Fibroblast of skin of left biceps (primary cell): ENCODE measurements at regions not wholly inside any gene's neighbourhood (a gene's known extent, or its start where the extent isn't known, plus 50 kb on each side); places are given as distances from the start of the nearest gene placed in this dataset.
"Not testable (repeated sequence)": the region's sequence is repeated elsewhere in the genome, so short reads cannot be mapped to it uniquely, and the experiment has no call there.

Experiments used
- DNase-seq, 2 experiments: peaks; one replicate each; pipeline ENCODE4 v3.0.0-alpha.2; 2013; ENCODE audit warnings: low read depth in 2 of 2

DNA sequence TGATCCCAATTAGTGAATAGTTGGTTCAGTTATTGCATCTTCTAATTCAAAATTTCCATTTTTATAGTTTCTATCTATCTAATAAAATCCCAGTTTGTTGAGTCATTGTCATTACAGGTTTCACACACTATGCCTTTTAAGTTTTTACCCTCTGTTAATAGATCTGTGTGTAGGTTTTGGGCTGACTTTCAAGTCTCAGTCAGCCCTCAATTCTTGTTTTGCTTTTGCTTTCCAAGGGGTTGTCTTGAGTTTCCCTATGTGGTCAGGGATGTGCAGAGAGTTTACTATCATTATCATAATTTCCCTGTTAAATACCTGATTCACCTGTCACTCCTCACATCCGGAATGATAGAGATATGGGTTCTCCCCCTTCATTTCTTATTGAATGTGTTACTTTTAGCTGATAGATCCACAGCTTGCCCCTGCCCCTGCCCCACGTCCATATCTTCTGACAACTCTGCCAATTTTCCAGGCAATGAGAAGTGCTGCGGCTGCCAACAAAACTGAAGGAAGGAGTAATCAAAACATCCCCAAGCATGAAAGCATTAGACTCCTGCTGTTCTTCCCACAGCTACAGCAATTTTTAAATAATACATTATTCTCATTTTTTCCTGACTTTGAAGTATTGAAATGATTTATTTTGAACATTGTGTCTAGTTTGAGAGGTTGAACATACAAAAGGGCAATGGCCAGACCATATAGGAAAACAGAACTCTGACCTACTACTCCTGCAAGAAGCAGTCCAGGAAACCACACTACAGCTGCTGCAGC, 1064.8 kb downstream of the SUCLG1 start:
- DNase-seq: no peak

DNA sequence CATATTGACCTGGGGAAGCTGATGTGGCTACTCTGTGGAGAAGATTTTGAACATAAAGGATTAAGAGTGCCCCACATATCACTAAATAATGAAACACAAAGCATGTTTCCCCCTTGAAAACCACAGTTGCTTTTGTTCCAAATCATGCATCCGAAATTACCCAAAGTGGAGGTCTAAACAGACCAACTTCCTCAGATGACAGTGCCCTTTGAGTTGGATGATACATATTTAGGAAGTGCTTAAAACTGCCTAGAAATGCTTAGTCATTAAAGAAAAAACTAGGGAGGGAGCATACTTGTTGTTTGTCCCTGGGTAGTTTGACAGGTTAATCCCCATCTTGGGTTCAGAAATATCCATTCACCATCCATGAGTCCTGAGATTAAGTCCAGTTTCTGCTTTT, 1070.3 kb downstream of the SUCLG1 start:
- no peak for DNase-seq

DNA sequence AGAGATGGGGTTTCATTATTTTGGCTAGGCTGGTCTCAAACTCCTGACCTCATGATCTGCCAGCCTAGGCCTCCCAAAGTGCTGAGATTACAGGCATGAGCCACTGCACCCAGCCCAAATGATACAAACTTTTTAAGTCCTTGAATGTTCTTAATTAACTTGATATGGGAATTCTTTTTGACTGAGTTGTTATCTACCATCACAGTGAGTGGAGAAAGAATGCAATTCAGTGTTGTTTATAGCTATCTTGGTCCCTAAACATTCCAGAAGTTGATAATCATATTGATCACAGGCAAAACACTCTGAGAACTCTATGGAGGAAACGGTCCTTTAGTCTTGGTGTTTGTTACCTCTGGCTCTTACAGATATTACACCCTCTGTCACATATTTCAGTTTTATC, 1072.5 kb downstream of the SUCLG1 start:
- peak; percentile 44 to 49 for DNase-seq

DNA sequence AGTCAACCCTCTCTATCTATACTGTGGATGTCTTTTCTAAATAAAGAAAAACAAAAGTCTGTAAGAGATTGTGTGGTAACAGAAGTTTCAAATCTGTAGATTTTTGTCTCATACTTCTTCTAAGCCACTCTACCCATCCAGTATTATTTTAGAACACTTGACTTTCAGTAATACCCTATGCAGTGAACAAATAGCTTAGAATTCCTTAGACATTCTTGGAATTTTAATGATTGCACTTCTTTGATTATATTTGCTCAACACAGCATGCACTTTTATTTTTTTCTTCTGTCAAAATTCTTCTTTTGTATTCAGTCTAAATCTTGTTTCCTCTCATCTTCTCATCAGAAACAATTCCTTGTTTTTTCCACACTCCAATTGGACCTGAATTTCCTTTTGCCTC, 1080.2 kb downstream of the SUCLG1 start:
- no peak for DNase-seq

DNA sequence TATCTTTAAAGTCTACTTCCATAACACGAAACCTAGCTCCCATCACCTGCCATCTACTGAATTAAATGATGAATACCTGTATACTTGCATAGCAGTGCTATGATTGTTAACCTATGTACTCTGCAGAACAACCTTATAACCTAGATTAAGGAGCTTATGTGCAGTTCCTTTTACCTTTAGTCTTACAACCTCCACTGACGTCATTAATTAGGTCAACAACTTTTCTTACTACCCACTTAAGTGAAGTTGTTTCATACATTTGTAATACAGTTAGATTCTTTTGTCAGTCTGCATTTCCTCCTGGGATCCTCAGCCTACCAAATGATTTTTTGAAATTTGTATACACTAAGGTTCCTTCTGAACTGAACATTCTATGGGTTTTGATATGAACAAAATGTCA, 1082.3 kb downstream of the SUCLG1 start:
- DNase-seq: no peak

DNA sequence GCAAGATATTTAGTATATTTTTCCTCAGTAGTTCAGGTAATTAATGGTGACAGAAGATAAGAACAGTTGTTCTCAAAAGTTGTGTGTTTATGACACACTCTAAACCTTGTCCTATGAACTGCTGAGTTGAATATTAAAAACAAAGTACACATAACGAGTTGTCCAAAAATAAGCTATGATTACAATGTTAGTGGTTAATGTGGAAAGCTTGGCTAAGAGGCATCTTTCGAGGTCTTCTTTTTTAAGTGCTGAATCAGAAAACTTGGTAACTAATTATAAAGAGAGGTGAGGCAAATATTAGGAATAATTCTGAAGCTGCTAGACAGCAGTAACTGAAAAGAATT, 1088.7 kb downstream of the SUCLG1 start:
- no peak for DNase-seq

DNA sequence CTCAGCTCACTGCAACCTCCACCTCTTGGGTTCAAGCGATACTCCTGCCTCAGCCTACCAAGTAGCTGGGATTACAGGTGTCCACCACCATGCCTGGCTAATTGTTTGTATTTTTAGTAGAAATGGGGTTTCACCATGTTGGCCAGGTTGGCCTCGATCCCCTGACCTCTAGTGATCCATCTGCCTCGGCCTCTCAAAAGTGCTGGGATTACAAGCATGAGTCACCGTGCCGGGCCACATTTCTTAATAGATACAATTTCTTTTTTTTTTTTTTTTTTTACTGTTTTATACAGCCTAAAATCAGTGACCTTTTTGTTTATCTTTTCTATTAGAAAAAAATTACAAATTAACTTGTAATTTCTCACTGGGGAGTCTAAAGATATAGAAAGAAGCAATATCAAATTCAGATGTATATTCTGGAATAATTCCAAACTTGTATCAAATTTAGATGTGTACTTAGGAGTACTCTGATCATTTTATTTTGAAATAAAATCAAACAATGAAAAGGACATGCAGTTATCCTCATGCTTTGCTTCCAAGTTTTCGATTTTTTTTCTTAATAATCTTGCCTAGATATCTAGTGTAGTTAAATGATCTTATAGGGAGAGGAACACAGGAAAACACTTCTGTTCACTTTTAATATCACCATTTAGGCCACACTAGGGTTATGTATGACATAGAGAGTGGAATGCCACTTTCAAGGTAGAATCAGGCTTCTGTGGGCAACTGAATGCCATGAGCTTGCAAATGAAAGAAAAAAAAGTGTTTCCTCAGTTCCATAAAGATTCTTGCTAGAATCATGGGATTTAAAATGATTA, 1089.3 kb downstream of the SUCLG1 start:
- DNase-seq: no peak

DNA sequence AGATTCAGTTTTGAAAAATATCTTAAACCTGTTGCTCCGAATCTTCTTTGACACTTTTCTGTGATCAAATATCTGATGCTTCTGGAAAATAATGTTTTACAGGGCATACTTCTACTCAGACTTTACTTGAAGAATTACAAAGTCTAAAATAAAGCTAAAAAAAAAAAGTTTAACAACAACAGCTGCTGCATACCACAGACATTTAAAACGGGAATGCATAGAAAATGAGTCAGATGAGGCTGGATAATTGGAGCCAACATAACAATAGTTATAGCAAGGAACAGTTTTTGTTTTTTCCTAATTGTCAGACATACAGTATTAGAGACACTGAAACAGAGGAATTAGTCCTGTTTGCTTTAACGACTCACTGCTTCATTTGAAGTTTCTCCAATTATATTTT, 1090.2 kb downstream of the SUCLG1 start:
- DNase-seq: peak; percentile 60

DNA sequence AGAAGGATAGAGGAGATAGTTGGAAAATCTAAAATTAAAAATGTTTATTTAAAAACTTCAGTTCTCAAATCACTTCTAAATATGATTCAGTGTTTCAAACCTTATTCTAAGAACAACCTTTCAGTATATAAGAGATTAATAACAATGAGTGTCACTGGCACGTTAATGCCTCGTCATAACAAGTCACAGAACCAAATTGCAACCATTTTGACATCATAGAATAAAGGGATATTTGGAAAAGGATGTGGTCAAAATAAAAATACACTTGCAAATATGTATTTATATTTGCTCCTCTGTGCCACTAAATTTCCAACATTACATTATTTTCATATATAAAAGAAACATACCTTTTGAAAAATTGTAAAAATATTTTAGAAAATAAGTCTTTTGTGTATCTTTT, 1090.6 kb downstream of the SUCLG1 start:
- no peak for DNase-seq

DNA sequence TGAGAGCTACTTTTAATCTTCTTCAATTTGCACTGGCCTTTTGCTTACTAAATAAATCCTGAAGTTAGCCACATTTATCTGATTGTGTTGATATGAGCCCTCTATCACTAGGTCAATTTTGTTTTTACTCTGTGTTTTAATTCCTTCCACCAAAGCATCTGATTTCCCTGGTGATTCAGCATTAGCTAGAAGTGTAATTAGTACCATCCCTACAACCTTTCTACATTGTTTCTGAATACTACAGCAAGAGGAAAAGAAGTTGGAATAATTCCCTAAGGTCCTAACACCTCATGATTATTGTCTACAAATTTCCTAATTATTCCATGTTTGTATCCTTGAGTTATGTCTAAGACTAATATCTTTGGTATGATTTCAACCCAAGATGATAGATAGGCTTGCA, 1093.6 kb downstream of the SUCLG1 start:
- peak; percentile 41 to 44 for DNase-seq

DNA sequence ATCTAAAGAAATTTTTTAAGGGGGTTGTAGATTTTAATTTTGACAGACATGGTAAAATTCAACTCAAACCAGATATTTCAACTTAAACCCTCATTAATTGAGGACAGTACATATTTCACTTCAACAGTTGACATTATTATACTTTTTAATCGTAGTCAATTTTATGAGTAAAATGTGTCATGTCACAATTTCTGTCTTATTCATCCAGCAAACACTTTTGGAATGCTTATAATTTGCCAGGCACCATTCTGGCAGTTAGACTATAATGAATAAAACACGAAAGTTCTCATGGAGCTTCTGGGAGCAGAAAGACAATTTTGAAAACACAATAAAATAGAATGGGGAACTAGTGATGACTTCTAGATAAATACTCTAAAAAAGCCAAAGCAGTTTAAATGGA, 1094.8 kb downstream of the SUCLG1 start:
- DNase-seq: peak; percentile 80 to 85

DNA sequence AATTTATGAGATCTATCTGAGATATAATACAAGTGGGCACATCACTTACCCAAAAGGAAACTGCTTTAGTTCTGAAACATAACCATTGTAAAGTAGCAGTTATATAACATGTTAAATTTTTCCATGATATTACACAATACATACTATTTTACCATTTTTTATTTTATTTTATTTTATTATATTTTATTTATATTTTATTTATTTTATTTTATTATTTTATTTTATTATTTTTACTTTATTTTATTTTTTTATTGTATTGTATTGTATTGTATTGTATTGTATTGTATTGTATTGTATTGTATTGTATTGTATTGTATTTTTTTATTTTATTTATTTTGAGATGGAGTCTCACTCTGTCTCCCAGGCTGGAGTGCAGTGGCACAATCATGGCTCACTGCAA, 1095.9 kb downstream of the SUCLG1 start:
- not testable (repeated sequence) for DNase-seq

DNA sequence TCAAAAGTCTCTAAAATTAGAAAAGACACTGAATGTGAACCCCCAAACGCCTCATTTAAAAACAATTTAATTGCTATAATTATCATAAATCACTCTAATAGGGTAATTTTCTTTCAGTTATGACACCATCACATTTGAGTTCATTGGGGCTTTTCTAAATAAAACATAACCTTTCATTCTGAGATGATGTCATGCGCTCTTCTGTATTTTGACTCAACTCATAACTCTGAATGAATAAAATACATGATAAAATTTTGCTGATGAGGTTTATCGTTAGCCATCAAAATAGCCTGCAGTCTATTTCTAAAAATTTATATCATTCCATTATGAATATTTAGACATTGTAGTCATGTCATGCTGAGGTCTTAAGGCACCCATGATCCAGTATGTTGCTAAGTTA, 1099.7 kb downstream of the SUCLG1 start:
- no peak for DNase-seq

DNA sequence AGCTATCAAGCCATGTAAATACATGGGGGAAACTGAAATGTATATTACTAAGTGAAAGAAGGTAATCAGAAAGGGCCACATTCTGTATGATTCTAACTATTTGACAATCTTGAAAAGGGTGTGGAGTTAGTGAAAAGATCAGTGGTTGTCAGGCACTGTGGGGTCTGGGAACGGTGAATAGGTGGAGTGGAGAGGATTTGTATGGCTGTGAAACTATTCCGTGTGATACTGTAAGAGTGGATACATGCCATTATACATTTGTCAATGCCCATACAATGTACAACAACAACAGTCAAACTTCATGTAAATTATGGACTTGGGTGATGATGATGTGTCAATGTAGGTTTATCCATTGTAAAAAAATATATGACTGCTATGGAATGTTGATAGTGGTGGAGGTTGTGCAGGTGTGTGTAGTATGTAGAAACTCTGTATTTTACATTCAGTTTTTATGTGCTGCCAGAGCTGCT, 1116.2 kb downstream of the SUCLG1 start:
- DNase-seq: no peak

DNA sequence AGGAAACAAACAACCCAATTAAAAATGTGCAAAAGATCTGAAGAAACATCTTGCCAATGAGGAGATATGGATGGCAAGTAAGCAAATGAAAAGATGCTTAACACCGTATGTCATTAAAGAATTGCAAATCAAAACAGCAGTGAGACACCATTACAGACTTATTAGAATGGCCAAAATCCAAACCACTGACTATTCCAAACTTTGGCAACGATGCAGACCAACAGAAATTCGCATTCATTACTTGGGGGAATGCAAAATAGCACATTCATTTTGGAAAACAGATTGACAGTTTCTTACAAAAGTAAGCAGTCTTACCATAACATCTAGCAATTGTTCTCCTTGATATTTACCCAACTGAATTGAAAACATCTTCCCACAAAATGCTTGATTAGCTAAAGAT, 1118.7 kb downstream of the SUCLG1 start:
- DNase-seq: no peak

DNA sequence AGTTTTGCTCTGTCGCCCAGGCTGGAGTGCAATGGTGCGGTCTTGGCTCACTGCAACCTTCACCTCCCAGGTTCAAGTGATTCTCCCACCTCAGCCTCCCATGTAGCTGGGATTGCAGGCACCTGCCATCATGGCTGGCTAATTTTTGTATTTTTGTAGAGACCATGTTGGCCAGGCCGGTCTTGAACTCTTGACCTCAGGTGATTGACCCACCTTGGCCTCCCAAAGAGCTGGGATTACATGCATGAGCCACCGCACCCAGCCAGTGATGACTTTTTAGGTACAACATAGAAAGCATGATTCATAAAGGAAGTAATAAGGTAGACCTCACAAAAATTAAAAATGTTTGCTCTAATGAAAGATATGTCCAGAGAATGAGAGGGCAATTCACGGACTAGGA, 1119.1 kb downstream of the SUCLG1 start:
- DNase-seq: not testable (repeated sequence)

DNA sequence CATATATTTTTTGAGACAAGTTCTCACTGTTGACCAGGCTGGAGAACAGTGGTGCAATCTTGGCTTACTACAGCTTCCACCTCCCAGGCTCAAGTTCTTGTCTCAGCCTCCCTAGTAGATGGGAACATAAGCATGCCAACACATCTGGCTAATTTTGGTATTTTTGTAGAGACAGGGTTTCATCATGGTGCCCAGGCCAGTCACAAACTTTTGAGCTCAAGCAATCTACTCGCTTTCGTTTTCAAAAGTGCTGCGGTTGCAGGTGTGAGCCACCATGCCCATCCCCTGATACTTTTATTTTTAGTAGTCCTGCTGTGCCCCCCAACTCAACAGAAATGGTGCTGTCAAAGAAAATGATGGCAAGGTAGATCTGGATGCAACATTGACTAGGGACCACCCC, 1127.3 kb downstream of the SUCLG1 start:
- no peak for DNase-seq

DNA sequence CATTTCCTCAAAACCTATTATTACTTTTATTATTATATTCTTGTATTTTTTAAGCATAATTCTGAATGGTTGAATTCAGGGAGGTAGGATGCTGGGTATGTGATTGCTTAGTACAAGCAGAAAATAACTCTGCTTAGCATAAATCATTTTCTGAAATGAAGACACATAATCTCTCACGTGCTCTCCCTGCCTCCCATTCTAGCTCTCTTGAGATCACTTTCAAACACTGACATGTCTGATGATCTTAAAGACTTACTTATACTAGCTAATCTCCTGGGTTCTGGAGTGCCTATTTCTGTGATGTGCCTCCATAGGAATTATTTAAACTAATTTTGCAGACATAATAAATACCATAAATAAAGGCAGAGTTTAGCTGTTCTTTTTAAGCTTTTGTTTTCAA, 1136.0 kb downstream of the SUCLG1 start:
- DNase-seq: no peak

DNA sequence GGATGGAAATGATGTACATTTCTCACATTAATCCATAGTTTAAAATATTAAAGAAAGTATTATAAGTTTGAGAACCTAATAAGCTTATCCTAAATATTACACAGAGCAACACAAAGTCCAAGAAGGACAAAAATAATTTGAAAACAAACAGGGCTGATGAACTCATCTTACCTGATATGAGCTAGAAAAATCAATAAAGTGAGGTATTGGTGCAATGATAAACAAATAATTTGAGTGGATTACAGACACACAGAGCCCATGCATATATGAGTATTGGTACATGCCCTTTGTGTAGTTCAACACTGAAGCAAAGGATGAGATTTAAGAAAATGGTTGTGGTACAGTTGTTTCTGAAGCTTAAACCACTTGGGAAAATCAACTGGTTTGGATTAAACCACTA, 1139.0 kb downstream of the SUCLG1 start:
- no peak for DNase-seq

DNA sequence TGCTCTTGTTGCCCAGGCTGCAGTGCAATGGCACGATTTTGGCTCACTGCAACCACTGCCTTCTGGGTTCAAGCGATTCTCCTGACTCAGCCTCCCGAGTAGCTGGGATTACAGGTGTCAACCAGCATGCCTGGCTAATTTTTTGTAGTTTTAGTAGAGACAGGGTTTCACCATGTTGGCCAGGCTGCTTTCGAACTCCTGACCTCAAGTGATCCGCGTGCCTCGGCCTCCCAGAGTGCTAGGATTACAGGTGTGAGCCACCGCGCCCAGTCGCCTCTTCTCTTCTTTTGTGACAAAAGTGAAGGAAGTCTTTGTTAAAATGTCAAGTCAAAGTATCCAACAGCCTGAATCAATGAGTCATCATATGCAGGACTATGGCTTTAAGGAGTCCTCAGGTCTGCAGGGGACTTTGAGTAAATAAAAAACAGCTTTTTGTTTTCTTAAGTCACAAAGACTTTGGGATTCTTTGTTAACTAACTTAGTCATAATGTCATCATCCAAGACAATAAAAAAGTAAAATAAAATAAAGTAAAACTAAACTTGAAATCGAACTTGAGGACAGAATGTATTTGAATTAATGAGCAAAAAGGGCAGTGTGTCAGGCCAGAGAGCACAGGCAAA, 1153.2 kb downstream of the SUCLG1 start:
- no peak for DNase-seq

DNA sequence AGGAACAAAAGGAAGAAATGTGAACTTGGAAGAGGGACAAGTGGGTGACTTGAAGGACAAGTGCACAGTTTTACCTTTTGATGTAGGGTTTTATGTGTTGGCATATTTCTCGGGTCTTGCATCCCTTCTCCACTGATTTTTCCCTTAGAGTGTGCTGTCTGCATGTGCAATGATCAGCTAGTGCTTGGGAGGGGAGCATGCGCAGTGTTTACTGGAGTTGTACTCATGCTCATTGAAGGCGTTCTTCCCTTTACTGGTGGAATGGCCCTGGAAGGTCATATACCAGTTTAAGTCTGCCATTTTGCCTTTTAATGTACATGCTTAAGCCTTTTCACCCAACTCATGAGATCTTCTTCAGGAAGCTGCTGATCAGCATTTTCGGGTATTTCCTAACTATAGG, 1168.0 kb downstream of the SUCLG1 start:
- DNase-seq: no peak

DNA sequence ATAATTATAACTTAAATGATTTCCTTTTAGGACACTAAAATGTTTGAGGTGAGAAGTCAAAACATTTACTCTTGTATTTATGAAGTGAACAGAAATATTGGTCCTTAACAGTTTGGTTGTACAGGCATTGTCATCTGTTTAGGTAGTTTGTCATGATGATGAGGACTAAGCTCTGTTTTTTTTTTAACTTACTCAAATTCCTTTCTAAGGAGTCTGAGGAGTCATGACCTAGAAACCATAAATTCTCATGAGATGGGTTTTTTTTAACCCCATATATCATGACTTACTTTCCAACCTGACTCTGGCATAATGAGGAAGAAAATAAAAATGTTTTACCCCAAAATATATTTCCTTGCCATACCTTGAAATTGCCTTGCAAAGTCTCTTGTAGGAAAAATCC, 1176.2 kb downstream of the SUCLG1 start:
- DNase-seq: no peak
